Mucosa of gallbladder (tissue), 1 donor: ENCODE measurements at regions not wholly inside any gene's neighbourhood (a gene's known extent, or its start where the extent isn't known, plus 50 kb on each side); places are given as distances from the start of the nearest gene placed in this dataset.

Experiments
- DNase-seq: peaks from one replicate; pipeline ENCODE4 v3.0.0-alpha.2; 2020; ENCODE audit warnings: low spot score
- donor health status: DM: no; HTN: no; CAD: no.

GRCh38 chr4:22115262-22115661 lies 166.7 kb upstream of the KCNIP4 start:
- no peak for DNase-seq

DNA sequence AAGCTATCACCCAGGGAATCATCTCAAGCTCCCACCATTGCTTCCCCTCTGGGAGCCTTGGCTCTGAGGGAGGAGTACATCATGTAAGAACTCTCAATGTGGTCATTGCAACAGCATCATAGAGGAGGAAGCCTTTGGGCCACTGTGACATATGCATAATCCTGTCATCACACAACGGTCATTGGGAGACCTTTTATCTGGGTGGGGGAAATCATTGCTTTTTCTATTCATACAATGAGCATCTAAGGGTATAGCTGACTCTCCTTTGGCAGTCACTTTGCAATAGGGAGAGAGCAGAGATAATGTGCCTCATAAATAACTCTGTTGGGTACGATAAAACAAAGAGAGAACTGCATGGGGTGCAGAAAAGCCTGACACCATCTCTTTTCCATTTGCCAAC lies 155.2 kb upstream of the KCNIP4 start:
- no peak for DNase-seq

- no peak for DNase-seq
Observed at GRCh38 chr4:22099896-22100295, 151.3 kb upstream of the KCNIP4 start.

- no peak for DNase-seq
Observed at GRCh38 chr4:22097596-22097995, 149.0 kb upstream of the KCNIP4 start.

DNA sequence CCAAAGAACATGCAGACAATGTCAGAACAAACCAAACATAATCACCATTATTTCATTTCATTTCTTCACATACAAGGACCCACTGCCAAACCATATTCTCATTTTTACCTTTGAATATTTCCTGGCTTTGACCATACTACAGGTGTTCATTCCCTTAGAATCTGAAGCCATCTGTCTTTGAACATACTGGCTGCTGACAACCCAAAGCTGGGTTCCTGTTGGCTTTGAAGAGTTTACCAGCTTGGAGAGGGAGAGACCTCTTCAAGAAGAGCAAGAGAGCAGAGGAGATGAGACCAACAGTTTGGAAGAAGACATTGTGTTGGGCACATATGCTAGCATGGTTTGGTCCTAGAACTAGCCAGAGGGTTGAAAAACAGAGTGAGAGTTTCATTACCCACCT lies 145.6 kb upstream of the KCNIP4 start:
- DNase-seq: no peak

DNA sequence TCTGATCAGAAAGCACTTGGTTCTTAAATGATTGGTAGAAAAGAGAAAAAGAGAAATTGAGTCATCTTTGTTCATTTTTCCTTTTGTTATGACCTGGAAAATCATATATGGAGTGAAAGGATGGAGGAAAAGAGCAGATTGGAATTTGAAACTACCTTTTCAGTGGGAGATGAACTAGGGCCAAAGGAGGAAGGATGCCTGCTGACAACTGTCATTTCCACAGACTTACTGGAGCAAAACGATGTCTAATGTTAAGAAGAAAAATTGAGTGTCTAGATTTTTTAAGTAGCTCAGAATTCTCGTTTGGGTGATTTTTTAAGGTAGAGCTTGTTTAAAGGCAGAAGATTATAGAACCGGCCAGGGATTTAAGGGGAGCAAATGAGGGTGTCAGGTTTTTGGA lies 144.6 kb upstream of the KCNIP4 start:
- no peak for DNase-seq

GRCh38 chr4:22091906-22092305 lies 143.3 kb upstream of the KCNIP4 start:
- DNase-seq: no peak

DNA sequence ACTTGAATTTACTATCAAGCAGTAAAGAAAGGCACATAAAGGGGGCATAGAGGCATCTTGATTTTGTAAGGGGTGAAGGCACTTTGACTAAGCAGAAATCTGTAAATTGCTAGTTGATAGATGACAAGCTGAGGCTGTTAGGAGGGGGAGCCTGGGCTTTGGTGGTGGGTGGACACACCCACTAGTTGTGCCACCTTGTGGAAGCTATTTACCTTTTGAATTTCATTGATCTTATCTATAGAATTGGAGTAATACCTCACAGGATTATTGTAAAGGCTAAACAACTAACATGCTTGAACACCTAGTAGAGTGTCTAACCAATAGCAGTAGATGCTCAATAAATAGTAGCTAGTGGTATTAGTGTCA lies 142.8 kb upstream of the KCNIP4 start:
- no peak for DNase-seq

- no peak for DNase-seq
Observed at GRCh38 chr4:22090661-22091351, 142.2 kb upstream of the KCNIP4 start.

- no peak for DNase-seq
Observed at GRCh38 chr4:22077571-22077970, 129.0 kb upstream of the KCNIP4 start.

DNA sequence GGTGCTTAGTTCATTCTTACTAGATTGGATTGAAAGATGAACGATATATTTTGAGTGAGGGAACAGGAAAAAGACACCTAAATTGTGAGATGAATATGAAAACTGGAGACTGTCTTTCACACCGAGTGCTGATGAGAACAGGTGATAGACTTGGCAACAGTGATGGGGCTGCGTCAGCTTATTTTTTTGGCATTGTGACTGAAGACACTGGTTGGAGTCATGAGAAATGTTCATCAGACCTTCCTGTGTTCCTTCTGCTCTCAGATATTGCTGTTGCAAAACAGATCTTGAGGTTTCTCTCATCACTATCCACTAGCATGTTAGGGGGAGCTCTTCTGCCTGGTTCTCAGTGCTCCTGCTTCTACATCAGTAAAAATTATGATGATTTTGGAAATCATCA lies 124.2 kb upstream of the KCNIP4 start:
- DNase-seq: no peak

GRCh38 chr4:22072240-22072639 lies 123.7 kb upstream of the KCNIP4 start:
- DNase-seq: no peak

- no peak for DNase-seq
Observed at GRCh38 chr4:22071749-22072148, 123.2 kb upstream of the KCNIP4 start.

- no peak for DNase-seq
Observed at GRCh38 chr4:22070256-22070655, 121.7 kb upstream of the KCNIP4 start.

- no peak for DNase-seq
Observed at GRCh38 chr4:22063613-22064012, 115.0 kb upstream of the KCNIP4 start.

DNA sequence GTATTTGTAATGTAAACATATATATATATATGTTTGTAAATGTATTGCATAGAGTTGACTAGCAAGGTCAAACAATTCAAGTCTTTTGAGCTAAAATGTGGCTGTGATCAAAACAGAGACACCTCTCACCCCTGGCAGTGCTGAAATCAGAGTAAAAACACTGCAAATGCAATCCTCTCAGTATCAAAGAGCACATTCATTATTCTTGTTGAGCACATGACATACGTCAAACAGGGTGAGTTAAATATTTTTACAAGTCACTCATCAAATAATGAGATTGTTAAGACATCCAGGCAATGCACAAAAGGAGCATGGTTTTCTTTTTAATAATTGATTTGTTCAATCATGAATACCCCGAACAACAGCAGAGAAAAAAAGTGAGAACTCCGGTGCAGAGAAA lies 114.1 kb upstream of the KCNIP4 start:
- no peak for DNase-seq

DNA sequence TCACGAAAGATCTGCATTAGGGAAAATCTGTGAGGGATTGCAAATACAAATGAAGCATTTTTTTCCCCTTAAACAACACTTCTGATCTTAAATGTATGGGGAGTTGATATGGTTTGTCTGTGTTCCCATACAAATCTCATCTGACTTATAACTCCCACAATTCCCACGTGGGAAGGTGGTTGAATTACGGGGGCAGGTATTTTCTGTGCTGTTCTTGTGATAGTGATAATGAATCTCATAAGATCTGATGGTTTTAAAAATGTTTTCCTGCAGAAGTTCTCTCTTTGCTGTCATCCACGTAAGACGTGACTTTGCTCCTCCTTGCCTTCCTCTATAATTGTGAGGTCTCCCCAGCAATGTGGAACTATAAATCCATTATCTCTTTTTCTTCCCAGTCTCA lies 107.4 kb upstream of the KCNIP4 start:
- DNase-seq: no peak

DNA sequence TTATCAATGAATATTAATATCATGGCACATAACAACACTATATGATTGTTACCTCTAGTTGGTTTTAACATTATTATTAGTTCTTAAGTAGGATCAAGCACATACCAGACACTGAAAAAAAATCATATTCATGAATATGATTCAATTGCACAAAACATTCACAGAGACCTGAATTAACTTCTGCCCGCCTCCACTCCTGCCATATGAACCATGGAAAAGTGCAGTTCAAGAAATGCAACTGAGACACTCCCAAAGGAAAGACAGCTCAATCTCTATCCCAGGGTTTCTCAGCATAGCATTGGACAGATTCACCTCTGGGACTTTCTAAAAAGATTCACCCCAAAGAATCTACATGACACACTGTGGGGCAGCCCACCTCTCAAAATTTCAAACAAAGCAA lies 103.5 kb upstream of the KCNIP4 start:
- DNase-seq: no peak

DNA sequence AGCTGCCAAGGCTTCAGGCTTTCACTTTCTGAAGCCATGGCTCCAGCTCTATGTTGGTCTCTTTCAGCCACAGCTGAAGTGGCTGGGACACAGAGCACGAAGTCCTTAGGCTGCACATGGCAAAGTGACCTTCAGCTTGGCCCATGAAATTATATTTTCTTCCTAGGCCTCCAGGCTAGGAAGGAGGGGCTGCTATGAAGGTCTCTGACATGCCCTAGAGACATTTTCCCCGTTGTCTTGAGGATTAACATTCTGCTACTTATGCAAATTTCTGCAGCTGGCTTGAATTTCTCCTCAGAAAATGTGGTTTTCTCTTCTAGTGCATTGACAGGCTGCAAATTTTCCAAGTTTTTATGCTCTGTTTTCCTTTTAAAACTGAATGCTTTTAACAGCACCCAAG lies 99.8 kb upstream of the KCNIP4 start:
- DNase-seq: no peak

DNA sequence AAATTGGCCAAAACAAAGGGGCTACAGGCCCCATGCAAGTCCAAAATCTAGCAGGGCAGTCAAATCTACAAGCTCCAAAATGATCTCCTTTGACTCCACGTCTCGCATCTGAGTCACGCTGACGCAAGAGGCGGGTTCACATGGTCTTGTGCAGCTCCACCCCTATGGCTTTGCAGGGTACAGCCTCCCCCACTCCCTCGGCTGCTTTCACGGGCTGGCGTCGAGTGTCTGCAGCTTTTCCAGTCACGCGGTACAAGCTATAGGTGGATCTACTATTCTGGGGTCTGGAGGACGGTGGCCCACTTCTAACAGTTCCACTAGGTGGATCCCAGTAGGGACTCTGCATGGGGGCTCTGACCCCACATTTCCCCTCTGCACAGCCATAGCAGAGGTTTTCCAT lies 99.2 kb upstream of the KCNIP4 start:
- no peak for DNase-seq

DNA sequence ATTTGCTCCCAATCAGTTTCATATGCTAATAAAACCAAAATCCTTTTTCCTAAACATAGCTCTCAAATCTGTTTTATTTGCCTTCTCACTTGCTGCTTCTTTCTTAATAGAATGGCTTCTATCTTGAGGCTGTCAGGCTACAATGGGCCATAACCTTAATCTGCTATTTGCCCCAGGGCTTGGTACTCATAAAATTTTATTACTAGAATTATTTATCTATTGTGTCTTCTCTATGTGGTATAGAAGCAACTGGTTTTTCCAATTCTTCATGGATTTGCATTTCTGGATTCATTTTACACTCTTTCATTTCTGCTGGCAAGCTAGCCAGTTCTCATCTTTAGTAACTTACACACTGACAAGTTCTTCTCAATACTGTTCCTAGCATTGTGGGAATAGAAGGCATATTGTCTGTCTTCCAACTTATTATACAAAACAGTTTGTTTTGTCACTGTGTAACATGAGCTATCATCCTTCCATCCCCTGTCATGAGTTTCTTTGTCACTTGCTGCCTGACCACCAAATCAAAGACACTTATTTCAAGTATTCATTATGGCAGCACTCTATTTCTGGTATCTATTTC lies 96.6 kb upstream of the KCNIP4 start:
- DNase-seq: no peak

- DNase-seq: no peak
Observed at GRCh38 chr4:22031423-22031822, 82.9 kb upstream of the KCNIP4 start.

GRCh38 chr4:22030881-22031280 lies 82.3 kb upstream of the KCNIP4 start:
- DNase-seq: no peak

- no peak for DNase-seq
Observed at GRCh38 chr4:22030307-22030706, 81.7 kb upstream of the KCNIP4 start.
